ENCODE measurements at regions not wholly inside any gene's neighbourhood (a gene's known extent, or its start where the extent isn't known, plus 50 kb on each side); places are given as distances from the start of the nearest gene placed in this dataset.

DNA sequence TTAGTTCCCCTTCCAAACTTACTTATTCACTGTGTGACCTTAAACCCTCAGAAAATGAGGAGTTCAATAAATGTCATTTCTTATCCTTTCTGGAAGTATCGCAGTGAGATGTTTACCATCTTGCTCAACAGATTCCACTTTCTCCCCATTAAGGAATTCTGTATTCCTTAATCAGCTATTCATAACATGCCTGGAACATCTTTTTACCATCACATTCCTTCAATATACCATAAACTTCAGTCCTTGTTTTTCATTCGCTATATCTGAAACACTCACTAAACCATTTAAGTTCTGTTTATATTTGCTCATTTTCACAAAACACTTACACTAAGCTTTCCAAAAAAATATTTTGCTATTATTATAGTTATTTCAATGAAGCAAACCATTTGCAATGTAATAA lies 1158.6 kb downstream of the CDH12 start:
- no peak for DNase-seq

DNA sequence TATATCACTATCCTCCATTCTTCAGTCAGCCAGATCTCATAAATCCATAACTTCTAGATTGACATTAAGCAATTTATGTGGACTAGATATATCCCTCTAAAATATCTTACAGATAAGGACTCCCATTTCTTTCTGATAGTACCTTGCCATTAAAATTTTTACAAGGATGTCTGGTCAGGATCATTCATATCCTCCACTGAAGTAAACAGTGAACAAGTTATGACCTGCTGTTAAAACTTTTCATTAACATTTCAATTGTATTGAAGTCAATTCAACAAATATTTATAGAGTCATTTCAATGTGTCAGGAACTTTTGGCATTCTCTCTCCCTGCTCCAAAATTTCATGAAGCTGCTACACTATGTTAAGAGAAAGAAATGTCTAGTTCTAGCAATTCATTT lies 1159.6 kb downstream of the CDH12 start:
- no peak for DNase-seq

DNA sequence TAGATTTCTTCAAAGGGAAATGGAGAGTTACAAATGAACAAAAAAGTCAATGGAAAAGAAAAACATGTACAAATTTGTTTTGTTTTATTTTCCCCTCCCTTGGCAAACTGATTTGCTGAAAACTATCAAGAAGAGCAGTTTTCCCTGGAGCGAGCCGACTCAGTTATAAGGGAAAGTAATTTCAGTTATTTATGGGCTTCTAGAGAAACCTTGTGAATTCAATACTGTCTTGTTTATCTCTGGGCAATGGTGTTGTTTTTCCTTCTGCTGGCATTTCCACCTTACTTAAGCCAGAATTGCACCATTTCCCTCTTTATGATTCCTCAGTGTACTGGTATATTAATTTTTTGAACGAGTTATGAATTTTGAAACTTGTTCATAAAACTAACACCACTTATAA lies 1163.6 kb downstream of the CDH12 start:
- DNase-seq, result no peak

DNA sequence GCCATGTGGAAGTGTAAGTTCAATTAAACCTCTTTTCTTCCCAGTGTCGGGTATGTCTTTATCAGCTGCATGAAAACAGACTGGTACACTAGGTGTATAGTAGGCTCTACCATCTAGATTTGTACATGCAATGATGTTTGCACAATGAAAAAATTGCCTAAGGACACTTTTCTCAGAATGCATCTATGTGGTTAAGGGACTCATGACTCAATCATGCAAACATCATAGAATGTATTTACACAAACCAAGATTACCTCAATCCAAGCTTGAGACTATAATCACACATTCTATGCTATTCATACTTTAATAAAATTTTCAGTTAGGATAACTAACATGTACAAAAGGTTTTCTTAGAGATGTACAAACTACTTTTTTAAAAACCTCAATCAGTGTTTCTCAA lies 1164.5 kb downstream of the CDH12 start:
- no peak for DNase-seq

DNA sequence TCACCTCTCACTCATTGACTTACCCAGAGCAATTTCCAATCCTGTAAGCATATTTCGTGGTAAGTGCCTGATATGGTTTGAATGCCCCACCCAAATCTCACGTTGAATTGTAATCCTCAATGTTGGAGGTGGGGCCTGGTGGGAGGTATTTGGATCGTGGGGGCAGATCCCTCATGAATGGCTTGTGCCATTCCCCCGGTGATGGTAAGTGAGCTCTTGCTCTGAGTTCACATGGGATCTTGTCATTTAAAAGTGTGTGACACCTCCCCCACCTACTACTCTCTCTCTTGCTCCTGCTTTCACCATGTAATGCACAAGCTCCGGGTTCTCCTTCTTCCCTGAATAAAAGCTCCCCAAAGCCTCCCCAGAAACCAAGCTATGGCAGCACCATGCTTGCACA lies 1165.5 kb downstream of the CDH12 start:
- no peak for DNase-seq

DNA sequence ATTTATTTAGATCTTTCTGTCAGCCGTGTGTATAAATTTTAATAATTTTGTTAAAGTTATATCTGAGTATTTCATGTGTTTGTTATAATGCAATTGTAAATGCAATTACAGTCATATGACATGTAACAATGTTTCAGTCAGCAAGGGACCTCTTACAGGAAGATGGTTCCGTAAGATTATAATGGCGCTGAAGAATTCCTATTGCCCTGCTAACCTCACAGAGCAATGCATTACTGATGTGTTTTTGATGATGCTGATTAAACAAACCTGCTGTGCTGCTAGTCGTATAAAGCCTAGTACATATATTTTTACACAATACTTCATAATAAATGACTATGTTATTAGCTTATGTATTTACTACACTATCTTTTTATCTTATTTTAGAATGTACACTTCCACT lies 1166.4 kb downstream of the CDH12 start:
- DNase-seq, result no peak

DNA sequence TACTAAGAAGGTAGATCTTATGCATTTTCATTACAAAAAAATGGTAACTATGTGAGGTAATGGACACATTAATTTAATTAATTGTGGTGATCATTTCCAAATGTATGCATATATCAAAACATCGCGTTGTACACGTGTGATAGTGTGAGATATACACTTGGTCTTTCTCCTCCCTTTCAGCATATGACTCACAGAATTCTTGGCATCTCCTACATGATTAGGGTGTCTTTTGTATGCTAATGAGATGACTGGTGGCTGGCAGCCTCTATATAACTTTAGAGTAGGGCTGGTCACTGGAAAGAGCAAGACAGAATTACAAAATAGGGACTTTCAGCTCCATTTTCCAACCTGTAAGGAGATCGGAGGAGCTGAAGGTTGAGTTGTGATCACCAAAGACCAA lies 1167.6 kb downstream of the CDH12 start:
- DNase-seq, result no peak

DNA sequence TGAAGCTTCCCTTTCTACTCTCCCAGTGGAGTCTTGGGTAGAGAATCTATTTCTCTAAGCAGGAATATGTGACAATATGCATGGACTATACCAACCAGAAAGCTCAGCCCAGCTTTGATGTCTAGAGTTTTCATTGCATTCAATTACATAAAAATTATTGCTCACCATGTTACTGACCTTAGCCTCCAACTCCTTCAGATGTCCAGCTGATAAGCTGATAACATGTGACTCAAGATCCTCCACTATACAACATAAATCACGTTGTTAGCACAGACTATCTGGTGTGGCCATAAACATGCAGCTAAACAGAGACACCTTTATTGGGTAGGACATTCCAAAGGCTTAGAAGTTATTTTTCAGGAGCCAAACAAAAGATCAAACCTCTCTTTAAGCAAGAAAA lies 1168.2 kb downstream of the CDH12 start:
- DNase-seq, result no peak

DNA sequence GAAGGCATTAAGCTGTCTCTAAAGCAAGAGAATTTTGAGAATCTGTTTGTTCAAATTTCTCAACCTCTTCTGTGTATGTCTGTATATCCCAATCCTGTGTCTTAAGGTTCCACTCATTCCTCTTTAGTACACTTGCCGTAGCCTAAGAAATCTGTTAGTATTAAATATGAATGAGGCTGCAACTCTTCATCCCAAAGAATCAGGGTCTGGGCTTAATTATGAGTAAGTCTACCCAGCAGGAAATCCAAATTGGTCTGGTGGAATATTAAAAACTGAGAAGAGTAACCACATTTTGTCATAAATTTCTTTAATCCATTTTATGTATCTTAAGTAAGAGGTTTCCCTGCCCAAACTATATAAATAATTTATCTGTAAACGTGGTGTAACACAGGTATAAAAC lies 1171.2 kb downstream of the CDH12 start:
- no peak for DNase-seq

DNA sequence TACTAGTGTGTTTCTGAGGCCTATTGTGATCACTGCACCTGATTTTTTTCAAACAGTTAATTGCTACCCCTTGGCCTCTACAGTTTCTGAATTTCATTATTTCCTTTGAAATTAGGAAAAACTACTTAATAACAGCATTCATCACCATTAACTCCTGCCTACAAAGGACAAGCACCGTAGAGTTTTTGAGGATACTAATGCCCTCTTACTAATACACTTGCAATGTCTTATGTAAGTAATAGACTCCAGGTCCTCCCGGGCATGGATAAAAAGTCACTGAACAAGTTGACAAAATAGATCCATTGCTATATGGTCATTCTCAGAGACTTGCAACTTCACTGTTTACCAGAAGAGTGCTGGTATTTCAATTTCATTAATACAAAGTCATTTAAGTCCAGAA lies 1172.5 kb downstream of the CDH12 start:
- no peak for DNase-seq

DNA sequence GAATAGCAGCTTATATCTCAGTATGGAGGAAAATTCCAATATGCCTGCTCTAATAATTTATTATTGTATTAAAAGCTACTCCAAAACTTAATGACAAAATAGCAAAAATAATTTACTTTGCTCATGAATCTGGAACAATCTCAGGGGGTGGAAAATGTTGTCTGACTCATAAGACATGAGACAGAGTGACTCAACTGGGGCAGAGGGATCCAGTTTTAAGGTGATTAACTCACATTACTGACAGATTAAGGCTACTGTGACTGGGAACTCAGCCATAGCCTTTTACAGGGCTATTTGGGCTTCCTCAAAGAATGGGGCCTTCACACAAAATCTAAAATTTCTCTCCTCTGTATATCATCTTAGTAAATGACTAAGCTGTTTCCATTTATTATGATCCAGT lies 1172.9 kb downstream of the CDH12 start:
- DNase-seq, result no peak

DNA sequence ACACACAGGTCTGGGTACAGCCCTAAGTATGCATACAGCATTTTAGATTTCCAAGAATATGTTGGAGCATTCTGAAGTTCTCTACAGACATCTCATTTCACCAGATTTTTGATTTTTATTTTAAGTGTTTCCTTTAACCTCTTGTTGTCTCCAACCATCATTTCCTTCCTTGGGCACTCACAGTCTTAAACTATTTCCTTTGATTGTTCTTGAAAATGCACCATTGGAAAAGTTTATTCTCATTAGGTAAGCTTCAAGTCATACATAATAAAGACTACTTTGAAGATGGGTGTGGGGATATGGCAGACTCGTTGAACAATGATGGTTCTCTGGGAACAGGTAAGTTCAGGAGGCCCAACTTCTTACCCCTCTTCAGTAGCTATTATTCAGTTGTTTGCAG lies 1174.6 kb downstream of the CDH12 start:
- DNase-seq, result no peak

DNA sequence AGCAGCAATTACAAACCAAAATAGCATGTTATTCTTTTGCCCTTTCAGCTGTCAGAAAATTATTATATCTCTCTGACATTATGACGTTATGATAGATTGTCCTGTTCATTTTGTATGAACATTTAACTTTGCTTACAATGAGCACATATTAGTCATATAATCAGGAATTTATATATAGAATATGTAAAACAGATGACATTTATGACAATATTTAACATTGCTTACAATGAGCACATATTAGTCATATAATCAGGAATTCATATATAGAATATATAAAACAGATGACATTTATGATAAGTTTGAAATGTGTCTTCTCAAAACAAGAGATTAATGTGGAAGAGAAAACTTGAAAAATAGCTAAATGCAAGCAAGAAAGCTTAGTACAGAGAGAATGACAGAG lies 1180.2 kb downstream of the CDH12 start:
- DNase-seq, result no peak

DNA sequence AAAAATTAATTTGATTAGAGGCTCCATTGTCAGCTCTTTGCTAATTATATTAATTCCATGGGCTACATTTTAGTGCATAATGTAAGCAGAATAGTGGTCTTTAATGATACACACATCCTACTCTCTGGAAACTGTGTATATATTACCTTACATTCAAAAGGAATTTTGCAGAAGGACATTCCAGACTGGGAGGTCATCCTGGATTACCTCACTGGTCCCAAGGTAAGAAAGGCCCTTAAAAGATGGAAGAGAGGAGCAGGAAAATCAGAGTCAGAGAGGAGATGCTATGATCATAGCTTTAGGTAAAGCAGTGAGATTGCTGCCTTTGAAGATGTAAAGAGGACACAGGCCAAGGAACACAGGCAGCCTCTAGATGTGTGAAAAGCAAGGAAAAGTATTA lies 1180.8 kb downstream of the CDH12 start:
- DNase-seq, result no peak

DNA sequence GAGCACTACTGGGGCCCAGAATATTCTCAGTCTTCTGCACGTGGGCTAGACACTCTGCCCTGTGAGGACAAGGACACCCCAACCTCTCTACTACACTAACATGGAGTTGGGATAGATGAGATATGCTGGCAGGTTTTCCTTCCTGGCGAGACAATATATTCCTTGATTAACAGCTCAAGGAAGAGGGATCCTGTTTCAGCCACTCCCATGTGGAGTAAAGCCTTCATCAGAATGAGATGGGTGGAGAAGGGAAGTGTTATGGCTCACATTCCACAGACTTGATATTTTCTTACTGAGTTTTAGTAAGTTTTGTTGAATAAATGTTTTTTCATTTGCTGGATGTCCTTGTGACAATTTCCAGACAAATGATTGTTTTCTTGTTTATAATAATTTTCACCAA lies 1187.6 kb downstream of the CDH12 start:
- no peak for DNase-seq

DNA sequence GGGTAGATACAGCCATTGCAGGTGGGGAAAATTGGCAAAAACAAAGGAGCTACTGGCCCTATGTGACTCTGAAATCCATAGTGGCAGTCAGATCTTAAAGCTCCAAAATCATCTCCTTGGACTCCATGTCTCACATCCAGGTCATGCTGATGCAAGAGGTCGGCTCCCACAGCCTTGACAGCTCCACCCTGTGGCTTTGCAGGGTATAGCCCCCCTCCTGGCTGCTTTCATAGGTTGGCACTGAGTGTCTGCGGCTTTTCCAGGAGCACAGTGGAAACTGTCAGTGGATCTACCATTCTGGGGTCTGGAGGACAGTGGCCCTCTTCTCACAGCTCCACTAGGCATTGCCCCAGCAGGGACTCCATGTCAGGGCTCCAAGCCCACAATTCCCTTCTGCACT lies 1190.1 kb downstream of the CDH12 start:
- no peak for DNase-seq

DNA sequence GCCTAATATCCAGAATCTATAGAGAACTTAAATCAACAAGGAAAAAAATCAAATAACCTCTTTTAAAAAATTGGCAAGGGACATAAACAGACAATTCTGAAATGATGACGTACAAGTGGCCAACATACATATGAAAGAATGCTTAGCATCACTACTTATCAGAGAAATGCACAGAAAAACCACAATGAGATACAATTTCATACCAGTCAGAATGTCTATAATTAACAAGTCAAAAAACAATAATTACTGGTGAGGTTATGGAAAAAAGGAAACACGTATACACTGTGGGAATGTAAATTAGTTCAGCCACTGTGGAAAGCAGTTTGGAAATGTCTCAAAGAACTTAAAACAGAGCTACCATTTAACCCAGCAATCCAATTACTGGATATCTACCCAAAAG lies 1192.0 kb downstream of the CDH12 start:
- DNase-seq, result no peak

DNA sequence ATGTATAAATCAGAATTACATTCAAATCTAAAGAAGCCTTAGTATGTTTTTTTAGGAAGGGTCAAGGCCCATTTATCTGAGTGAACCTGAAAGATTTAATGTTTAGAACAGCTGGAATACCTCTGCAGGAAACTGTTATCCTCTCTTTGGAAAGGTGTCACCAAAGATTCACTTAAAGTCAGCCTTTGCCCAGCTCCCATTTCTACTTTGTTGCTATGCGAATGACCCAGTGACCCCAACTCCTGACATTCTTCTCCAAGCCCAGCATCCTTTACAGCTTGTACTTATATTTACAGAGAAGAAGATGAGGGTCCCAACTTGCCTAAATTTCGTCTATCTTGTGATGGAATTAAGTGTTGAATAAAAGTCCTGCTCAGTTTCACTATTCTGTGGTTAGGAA lies 1198.6 kb downstream of the CDH12 start:
- DNase-seq, result no peak

DNA sequence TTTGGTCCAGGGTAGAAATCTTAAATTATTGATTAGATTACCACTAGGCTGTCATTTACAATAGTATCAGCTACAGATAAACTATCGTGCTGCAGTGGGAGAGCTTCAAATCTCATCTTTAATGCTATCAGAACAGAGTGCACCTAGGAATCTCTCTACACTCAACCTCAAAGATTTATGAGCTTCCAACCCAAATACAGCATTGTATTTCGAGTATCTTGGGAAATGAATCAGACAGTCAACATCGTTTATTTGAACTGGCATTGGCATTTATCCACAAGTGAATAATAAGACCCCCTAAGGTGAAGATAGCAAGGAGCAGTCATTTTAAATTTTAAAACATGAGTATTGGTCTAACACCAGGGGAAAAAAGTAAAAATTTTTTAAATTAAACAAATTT lies 1203.2 kb downstream of the CDH12 start:
- DNase-seq, result no peak

DNA sequence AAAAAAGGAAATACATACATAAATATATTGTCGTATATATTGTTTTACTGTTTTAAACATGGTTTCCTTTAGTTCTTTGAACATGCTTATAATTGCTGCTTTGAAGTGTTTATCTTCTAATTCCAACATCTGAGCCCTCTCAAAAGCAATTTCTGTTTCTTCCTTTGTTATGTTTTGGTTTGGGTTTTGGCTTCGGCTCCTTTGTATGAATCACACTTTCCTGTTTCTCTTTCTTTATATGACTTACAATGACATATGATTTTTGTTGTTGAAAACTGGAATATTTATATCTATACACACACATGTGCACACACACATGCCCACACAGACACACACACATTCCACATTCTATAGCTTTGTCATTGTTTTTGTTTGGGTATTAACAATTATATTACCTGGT lies 1206.7 kb downstream of the CDH12 start:
- no peak for DNase-seq

DNA sequence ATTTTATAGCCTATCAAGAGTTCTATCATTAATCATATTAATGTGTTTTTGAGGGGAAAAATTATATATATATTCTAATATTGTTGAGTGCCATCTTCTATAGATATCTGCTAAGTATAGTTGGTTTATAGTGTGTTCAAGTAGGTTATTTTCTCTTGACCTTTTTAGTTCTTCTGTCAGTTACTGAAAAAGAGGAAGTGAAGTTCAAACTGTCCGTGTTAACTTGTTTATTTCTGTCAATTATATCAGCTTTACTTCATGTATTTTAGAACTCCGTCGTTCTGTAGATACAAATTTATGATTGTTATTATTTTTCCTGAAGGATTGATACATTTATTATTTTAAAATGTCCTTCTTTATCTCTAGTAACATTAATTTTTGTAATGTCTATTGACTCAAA lies 1209.1 kb downstream of the CDH12 start:
- no peak for DNase-seq

DNA sequence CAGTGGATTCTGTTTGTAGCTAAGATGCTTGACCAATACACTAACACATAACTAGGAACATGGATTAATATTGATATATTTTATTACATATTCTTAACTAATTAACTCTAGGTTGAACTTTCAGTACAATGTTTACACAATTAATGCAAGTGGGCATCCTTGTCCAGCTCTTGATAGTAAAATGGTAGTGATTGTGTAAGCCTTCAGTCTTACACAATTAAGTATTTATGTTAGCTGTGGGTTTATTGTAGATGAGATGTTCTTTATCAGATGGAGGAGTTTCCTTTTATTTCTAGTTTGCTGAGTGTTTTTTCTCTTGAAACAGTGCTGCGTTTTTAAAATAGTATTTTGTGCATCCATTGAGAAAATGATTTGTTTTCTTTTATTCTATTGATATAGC lies 1210.8 kb downstream of the CDH12 start:
- DNase-seq, result no peak

DNA sequence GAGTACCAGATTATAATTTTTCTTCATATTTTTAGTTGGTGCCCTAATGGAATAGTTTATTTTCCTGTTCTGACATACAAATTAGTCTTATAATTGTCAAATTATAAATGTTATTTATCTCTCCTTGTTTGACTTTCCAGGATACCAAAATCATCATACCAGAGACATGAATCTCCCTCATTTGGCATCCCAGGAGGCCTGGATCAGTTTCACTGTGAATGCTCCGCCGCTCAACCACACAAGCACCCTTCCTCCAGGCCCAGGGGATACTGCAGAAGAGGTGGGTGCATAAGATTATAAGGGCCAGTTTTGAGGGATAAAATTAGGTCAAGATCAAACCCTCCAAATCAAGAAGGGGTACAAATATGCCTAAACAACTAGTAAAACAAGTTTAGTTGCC lies 1229.3 kb downstream of the CDH12 start:
- no peak for DNase-seq

DNA sequence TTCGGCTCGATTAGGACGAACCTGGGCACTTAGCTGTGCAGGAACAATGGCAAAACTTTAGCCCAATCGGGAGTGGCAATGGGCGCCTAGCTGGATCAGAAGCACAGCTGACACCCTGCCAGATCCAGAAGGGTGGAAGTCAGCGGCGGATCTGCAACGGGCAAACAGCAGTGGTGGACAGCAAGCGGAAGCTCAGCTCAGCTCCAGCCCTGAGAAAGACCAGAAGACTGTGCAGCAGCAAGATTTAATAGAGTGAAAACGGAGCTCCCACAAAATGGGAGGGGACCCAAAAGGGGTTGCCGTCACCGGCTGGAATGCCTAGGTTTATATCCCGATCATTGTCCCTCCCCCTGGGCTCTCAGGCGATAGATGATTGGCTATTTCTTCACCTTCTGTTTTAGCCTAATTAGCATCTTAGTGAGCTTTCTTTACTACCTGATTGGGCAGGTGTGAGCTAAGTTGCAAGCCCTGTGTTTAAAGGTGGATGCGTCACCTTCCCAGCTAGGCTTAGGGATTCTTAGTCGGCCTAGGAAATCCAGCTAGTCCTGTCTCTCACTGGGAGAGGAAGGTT lies 1237.9 kb downstream of the CDH12 start:
- no peak for DNase-seq

DNA sequence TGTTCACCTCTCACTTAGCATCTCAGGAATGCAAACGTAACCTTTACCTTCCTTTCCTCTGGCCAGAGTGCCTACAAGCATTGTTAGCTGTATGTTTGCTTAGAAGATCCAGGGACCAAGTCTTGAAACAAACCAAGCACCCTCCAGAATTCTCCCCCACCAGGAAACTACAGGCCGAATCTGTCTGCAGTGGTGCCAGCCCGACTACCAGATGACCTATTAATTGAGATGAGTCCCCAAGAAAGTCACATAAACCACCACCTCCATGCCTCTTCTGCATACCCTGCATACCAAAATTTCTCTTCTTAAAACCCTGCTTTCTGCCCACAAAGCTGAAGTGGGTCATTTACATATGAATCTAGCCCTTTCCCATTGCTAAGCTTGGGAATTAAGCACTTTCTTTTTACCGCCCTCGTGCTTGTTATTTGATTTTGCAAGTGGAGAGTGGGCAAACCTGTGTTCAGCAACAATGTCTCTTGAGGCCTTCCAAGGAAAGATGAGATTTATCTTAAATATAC lies 1239.1 kb downstream of the CDH12 start:
- DNase-seq, result no peak

DNA sequence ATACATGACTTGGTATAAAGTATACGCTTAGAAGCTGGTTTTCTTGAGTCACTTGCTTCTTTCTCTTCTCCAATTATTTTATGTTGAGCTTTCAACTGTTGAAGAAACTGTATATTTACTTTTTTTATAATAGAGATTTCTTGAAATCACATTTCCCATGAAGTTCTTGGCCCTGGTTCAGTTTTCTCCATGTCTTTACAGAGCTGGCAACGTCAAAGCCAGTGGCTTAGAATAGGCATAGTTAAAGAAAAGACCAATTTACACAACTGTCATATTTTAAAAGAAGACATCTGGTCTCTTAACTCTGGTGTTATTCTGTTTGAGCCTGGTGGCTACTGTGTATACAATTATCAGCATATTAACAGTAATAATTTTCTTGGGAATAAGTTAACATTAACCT lies 1249.3 kb downstream of the CDH12 start:
- no peak for DNase-seq

Data from NCI-H510A (cell line).